ENCODE measurements at regions not wholly inside any gene's neighbourhood (a gene's known extent, or its start where the extent isn't known, plus 50 kb on each side); places are given as distances from the start of the nearest gene placed in this dataset.

DNA sequence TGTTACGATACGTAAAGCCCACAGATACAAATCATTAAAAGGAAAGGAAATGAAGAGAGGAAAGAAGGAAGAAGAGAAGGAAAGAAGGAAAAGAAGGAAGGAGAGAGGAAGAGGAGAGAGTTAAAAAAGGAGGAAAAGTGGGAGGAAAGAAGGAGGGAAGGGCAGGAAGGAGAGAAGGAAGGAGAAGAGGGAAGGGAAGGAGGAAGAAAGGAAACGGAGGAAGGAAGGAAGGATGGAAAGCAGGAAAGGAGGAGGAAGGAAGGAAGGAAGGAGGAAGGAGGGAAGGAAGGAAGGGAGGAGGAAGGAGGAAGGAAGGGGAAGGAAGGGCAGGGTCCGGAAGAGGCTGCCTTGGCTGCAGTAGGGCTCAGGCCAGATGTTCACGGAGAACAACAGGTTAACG is 95.2 kb downstream of the ENGASE start:
- TF ChIP-seq, protein P1, sequence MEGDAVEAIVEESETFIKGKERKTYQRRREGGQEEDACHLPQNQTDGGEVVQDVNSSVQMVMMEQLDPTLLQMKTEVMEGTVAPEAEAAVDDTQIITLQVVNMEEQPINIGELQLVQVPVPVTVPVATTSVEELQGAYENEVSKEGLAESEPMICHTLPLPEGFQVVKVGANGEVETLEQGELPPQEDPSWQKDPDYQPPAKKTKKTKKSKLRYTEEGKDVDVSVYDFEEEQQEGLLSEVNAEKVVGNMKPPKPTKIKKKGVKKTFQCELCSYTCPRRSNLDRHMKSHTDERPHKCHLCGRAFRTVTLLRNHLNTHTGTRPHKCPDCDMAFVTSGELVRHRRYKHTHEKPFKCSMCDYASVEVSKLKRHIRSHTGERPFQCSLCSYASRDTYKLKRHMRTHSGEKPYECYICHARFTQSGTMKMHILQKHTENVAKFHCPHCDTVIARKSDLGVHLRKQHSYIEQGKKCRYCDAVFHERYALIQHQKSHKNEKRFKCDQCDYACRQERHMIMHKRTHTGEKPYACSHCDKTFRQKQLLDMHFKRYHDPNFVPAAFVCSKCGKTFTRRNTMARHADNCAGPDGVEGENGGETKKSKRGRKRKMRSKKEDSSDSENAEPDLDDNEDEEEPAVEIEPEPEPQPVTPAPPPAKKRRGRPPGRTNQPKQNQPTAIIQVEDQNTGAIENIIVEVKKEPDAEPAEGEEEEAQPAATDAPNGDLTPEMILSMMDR (IDR thresholded peaks at IDR 0.05): no peak
- TF ChIP-seq POLR2A (IDR thresholded peaks at IDR 0.05): no peak

Data from body of pancreas (tissue), 4 donors.